GM21528 (cell line): ENCODE measurements at regions not wholly inside any gene's neighbourhood (a gene's known extent, or its start where the extent isn't known, plus 50 kb on each side); places are given as distances from the start of the nearest gene placed in this dataset.

ENCODE experiments used
- ATAC-seq: cut with Tn5 transposase; IDR thresholded peaks from one replicate; pipeline ENCODE4 v1.9.1; 2021; ENCODE audit warnings: mild to moderate bottlenecking, moderate library complexity; ENCODE audit not compliant: unreplicated experiment, low FRiP score

DNA sequence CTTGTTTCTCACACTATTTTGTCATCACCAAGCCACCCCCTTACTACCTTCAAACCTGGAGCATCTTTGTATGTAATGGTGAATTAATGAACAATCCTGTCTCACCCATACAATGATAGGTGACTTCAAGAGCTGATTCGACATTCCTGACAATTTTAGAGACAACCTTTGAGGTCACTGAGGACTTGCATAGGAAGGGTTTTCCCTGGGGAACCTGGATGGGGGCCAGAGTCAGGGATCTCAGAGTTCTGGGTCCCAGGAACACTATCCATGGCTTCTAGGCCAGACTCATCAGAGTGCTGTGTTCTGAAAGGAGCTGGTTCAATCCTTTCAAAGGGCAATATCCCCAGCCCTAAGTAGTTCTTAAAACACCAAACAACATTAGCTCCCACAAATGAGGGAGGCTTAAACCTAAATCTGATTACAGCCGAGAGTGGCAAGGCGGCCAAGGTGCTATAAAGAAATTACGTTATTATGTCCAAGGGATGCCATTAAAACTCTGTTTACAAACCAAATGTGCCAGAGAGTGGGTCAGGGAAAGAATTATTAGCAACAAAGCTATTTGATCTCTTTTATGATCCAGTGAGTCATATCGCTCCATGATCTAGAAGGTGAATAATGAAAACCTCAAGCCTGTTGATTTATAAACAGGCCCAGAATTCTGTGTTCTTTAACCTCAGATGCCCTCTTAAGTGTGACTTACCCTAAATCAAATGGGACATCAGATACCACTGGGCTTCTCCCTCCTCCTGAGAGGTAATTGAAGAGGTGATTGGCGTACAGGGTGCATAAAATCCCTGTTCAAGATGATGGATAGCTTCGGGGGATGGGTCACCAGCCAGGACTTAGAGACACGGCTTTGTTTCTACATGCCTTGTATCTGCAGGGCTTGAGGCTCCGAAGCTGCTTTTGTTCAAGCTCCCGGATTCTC, 230.2 kb upstream of the TBX3 start:
- ATAC-seq, result no peak

DNA sequence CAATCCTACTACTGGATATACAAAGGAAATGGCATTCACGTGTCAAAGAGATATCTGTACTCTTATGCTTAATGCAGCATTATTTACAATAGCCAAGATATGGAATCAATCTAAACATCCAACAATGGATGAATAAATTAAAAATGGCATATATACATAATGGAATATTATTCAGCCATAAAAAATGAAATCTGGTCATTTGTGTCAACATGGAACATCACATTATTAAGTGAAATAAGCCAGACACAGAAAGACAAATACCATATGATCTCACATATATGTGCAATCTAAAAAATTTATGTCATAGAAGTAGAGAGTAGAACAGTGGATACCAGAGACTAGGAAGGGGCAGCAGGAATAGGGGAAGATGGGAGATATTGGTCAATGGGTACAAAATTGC, 228.8 kb upstream of the TBX3 start:
- ATAC-seq, result no peak

DNA sequence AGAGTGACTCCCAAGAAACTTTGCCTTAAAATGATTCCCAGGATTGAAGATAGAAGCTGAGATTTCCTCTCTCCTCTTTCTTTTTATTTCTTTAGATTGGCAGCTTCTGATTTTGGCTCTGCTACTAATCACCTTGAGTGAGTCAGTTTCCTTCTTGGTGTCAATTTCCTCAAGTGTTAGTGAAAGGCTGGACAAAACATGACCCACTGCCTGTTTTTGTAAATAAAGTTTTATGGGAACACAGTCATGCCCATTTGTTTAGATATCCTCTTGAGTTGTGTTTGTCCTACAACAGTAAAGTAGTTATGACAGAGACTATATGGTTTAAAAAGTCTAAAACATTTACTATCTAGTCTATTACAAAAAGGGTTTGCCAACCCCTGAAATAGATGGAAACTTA, 227.2 kb upstream of the TBX3 start:
- no peak for ATAC-seq

DNA sequence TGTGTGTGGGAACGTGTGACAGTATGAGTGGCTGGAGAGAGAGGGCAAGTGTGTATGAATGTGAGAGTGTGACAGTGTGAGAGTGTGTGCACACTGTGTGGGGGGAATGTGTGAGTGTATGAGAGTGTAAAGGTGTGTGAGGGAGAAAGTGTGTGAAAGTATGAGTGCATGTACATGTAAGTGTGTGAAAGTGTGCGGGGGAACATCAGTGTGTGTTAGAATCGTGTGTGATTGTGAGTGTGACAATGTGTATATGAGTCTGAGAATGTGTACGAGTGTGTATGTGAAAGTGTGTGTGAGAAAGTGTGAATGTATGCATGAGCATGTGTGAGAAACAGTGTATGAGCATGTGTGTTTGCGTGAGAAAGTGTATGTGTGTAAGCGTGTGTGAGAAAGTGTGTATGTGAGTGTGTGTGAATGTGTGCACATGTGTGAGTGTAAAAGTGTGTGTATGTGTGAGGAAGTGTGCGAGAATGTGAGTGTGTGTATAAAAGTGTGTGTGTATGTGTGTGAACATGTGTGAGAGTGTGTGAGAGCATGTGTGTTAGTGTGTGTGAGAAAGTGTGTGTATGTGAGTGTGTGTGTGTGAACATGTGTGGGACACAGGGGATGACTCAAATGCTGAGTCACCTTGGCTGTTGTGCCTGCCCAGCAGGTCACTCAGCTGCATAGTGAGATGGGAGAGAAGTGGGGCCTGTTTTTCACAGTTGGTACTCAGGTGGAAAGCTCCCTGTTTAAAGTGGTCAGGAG, 220.5 kb upstream of the TBX3 start:
- no peak for ATAC-seq

DNA sequence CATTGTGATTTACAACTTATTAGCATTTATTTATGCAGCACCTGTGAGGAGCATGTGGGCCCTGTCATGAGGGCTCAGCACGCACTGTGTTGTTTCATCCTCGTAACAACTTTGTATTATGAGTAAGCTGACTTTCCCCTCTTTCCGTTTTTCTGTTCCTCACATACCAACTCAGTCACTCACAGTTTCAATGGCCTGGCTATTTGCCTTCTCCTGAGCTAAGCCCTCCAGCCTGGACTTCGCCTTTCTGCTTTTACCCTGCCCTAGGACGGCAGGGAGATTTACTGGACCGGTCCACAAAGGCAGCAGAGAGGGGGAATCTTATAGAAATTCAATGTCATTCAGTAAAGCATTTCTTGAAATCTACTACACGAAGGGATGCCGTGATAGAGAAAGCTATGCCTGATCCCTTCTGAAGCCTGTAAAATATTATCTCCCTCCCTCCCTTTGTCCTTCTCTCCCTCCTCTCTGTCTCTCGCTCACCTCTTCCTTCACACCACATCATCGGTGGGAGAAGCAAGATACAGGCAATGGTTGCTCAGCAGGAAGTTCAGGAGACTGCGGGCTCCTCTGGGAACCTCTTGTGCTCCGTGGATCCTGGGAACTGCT, 219.2 kb upstream of the TBX3 start:
- ATAC-seq, result no peak

DNA sequence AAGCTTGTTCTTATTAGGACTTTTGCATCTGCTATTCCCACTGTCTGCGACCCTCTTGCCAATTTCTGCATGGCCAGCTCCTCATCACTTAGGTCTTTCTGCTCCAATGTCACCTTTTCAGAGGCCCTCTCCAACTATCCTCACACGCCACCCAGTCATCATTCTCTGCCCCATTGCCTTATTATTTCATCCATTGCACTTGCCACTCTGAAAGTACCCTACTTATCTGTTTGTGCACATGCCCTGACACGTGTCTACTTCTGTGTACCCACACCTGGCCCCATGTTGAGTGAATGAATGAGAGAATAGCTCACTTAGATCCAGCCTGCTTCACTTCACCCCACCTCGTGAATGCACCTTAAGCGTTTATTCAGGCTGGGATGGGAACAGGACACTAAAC, 218.7 kb upstream of the TBX3 start:
- ATAC-seq, result no peak

DNA sequence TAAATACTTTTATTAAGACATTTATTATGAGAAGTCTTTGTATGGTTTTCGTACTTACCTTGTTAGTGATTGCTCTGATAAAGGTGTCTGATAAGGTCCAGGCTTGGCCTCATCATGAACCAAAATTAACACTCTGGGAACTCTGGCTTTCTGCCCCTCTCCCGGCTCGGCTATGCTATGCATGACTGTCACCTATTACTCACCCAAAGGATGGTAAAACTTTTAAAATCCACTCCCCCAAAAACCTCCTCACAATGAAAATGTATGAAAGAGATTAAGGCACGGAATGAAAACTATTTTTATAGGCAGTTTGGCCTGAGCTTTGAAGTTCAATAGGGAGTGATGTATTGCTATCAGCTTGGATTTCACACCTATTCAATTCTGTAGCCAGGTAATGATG, 217.3 kb upstream of the TBX3 start:
- no peak for ATAC-seq

DNA sequence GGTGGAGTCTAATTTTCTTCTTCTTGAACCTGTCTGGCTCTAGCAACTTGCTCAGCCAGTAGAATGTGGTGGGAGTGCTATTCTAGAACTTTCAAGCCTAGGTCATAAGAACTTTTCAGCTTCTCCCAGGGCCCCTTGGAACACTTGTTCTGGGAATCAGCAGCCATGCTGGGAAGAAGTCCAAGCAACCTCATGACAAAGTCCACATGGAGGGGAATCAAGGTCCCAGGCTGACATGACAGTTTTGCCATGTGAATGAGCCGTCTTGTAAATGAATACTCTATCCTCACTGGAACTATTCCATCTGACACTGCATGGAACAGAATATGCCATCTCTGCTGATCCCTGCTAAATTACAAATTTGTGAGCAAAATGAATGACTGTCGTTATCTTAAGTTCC, 214.2 kb upstream of the TBX3 start:
- ATAC-seq, result no peak

DNA sequence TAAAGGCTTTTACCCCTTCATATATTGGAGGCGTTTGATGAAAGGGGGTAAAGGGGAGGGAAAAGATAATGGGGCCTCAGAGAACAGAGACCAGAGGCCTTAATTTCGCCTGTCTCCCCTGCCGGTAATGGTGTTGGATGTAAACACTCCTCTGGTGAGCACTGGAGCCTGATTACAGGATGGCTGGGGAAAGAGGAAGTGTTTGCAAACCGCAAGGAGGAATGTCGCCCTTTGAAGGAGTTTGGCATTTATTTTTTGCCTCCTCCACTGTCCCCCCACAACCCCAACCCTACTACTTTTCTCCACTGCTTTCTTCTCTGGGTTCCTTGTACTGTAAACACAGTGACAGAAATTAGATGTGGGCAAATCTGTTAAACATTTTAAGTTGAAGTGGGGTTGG, 211.9 kb upstream of the TBX3 start:
- ATAC-seq, result no peak

DNA sequence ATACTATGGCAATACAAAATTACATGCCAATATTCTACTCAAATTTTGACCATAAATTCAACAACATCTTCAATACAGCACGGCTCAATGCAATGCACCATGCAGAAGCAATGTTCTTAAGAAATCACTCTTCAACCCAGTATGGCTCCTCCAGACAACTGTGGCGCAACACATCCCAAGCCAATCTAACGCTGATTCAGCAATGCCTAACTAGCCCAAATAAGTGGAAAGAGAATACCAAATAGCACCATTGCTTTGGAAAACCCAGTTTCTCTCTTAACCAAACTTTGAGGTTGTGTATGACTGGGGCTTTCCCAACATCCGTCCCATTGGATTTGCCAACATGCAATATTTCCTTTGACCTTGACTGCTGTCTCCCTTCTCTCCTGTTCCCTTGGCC, 211.1 kb upstream of the TBX3 start:
- ATAC-seq, result no peak

DNA sequence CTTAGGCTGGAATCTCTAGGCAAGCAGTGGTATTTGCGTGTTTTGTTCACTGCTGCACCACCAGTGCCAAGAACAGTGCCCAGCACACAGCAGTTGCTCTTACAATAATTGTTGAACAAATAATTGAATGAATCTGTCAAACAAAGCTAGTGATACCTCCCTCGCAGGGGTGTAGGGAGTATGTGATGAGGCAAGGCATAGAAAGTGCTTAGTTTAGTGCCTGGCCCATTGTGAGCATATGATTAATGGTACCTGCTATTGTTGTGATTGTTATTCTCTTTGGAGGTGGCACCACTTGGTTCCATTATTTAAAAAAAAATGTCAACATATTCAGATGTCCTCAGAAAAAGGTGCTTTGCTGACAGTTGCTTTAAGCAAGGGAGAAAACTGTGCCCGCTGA, 210.1 kb upstream of the TBX3 start:
- ATAC-seq, result no peak

DNA sequence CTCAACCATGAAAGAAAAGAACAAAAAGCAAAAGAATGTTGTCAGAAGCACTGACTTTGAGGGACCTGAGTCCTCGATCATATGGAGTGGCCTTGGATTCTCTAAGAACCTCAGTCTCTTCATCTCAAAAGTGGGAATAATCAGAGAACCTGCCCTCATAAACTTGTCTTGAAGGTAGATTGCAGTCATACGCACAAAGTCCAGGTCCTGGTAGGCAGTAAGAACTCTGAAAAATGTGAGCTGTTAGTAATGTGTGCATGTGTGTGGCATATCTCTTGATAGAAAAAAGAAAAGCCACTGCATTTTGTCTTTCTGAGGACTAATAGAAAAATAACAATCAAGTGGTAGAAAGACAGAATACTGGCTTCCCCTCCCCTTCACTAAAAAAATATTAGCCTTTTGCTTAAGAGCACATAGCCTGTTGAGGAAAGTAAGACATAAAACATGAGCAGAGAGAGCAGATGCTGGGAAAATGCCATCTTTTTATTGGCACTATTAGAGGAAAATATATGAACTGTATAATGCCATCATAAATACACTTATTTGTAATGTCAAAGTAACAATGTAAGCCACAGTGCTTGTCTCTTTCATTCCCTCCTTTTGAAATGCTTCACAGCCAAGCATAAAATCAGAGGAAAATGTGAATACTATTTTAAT, 205.1 kb upstream of the TBX3 start:
- no peak for ATAC-seq

DNA sequence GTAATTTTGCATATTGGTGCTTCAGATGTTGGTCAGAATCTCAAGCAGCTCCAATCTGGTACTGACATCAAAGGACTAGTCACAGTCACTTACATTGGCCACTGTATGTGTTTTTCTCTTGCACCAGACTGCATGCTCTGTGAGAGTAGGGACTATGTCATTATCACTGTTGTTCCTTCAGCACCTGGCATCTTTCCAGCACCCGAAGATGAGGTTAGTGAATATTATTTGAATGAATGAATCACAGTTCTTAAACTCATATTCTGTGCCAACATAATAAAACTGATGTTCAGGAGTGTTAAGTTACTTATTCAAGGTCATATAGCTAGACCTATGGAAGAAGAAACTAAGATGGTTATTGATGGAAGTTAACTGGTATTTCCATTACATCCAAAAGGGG, 204.5 kb upstream of the TBX3 start:
- no peak for ATAC-seq

DNA sequence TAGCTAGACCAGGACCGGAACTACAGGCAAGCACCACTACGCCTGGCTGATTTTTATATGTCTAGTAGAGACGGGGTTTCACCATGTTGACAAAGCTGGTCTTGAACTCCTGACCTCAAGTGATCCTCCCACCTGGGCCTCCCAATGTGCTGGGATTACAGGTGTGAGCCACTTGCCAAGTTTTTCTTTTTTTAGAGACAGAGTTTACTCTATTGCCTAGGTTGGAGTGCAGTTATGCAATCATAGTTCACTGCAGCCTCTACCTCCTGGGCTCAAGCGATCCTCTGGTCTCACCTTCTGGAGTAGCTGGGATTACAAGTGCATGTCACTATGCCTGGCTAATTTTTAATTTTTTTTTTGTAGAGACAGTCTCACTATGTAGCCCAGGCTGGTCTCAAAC, 201.5 kb upstream of the TBX3 start:
- ATAC-seq, result no peak

DNA sequence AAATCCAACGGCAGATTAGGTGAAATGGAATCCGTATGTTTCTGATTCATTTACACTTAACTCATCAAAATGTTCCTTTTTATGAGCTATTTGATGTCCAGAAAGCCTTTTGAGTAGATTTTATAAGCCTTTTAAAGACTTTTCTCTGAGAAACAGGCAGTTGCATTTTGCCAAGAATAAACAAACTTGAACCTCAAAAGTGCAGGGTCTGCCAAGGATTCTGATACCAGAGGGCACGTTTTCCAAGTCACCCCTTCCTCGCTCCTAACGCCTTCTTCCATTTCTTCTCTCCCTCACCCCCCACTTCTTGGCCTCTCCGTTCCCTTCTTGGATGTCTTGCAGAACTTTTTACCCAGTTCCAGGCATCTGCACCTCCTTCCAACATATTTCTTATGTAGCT, 200.6 kb upstream of the TBX3 start:
- no peak for ATAC-seq

DNA sequence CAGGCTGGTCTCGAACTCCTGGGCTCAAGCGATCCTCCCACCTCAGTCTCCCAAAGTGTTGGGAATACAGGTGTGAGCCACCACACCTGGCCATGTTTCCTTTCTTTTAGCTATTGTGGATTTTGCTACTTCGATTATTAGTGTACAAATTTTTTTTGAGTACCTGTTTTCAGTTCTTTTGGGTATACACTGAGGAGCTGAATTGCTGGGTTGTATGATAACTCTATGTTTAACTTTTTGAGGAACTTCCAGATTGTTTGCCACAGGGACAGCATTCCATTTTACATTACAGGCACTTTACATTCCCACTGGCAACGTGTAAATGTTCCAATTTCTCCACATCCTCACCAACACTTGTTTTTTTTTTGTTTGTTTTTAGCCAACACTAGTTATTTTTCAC, 198.1 kb upstream of the TBX3 start:
- ATAC-seq, result no peak

DNA sequence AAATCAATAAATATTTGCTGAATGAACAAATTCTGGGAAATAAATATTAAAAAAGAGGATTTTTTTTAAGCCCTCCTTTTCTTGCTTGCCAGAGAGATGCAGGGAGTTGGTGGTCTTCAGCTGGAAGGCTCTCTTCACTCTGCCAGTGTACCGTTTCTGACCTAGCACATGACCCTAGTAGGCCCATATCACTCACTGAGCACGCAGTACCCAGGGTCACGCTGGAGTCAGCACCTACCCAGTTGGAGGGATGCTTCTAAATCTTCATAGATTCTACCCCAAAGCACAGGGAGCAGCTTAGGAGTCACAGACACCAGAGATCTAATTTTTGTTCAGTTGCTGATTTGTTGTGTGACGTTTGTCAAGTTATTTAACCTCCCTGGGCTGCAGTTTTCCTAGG, 195.4 kb upstream of the TBX3 start:
- no peak for ATAC-seq

DNA sequence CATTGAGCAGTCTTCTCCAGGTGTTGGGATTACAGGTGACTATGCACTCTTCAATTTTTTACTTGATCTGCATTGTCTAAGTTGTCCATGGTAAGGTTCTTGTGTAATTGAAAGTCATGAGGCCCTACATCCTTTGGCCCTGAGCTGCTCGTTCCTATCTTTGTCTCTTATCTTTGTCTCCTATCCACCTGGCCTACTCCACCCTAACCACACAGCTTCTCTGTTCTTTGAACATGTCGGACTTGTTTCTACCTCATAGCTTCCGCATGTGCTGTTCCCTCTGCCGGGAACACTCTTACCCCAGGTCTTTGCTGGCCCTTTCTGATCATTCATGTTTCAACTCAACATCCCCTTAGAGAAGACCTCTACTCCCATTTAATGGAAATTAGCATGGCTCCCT, 194.8 kb upstream of the TBX3 start:
- ATAC-seq, result no peak

DNA sequence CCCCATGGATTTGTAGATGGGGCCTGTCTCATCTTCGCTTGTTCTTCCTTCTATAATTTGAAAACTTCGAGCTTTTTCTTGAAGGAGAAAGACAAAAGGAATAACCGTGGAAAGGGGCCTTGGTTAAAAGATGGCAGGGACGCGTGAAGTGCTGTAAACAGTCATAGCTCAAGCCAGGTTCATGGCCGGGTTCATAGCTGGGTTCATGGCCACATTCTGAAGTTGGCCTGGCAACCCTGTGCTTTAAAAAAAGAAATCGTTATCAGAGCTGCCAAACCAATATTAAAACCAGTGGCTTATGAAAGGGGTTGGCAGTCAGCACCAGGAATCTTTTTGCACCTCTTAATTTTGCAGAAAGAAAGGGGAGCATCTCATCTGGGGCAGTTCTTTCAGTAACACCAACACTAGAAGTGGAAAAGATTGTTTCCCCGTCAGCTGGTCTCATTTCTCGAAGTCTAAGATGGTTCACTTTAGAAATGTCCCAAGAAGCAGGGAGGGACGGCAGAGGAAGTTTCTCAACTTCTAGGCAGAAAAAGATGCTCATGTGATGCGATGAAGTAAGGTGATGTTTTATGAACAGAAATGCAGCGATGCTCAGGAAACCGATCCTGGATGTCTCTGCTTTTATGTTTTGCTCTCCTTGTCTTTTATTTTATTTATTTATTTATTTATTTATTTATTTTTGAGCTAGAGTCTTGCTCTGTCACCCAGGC, 193.1 kb upstream of the TBX3 start:
- no peak for ATAC-seq

DNA sequence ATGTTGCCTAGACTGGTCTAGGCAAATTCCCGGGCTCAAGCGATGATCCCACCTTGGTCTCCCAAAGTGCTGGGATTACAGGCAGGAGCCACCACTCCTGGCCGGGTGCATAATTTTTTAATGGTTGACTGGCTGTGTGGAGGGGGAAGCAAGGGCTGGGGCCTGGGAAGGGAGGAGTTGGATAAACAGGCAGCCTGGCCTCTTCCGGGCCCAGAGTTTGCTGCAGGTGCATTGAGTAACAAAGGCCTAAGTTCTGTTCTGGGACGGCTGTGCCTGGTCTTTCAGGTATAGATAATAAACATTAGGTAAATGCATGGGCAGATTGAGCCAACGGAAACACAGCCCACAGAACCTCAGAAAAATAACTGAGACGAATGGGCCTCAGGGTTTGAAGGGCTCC, 191.3 kb upstream of the TBX3 start:
- ATAC-seq, result no peak
